Activated CD4-positive, alpha-beta T cell treated with anti-CD3 and anti-CD28 coated beads for 36 hours (primary cell): ENCODE measurements at regions not wholly inside any gene's neighbourhood (a gene's known extent, or its start where the extent isn't known, plus 50 kb on each side); places are given as distances from the start of the nearest gene placed in this dataset.
"Not testable (repeated sequence)": the region's sequence is repeated elsewhere in the genome, so short reads cannot be mapped to it uniquely, and the experiment has no call there.

Experiments used
- ATAC-seq: fragments of 200-7000 bp; cut with Tn5 transposase; one replicate; pipeline ENCODE4 v1.10.0; 2021; ENCODE audit warnings: mild to moderate bottlenecking, moderate library complexity
- CTCF ChIA-PET: fragments of 350-600 bp; sonication (Branson Sonifier 250); formaldehyde crosslinking; loops from one replicate; lab custom pipeline; 2021; ENCODE audit warnings: antibody characterized with exemption; lab: Charles Lee
- POLR2A ChIA-PET: fragments of 350-600 bp; sonication (Branson Sonifier 250); formaldehyde crosslinking; loops from one replicate; lab custom pipeline; 2021; ENCODE audit warnings: antibody characterized with exemption, inconsistent platforms; lab: Charles Lee
- DNase-seq: peaks from one replicate; pipeline ENCODE4 v3.0.0-alpha.2; 2020
- H3K27ac Mint-ChIP-seq: one replicate; pipeline ENCODE4 v1.8.0; 2021; ENCODE audit warnings: mixed read lengths
- H3K27me3 Mint-ChIP-seq: one replicate; pipeline ENCODE4 v1.8.0; 2021; ENCODE audit warnings: mixed read lengths
- H3K36me3 Mint-ChIP-seq: one replicate; pipeline ENCODE4 v1.8.0; 2021; ENCODE audit warnings: low read depth, mixed read lengths
- H3K4me1 Mint-ChIP-seq: one replicate; pipeline ENCODE4 v1.8.0; 2021; ENCODE audit warnings: mixed read lengths
- H3K4me3 Mint-ChIP-seq: one replicate; pipeline ENCODE4 v1.8.0; 2021; ENCODE audit warnings: mild to moderate bottlenecking, moderate library complexity, mixed read lengths
- H3K9me3 Mint-ChIP-seq: one replicate; pipeline ENCODE4 v1.8.0; 2021; ENCODE audit warnings: low read depth, mixed read lengths
- intact Hi-C, 2 experiments: fragments of 100-400 bp; cut with DNase I in 1 of 2; cut with micrococcal nuclease in 1 of 2; formaldehyde crosslinking; loops; one replicate each; pipeline versions ENCODE4 v1.14.2 to v1.15.1; 2022 to 2024; cut with DNase I, micrococcal nuclease

DNA sequence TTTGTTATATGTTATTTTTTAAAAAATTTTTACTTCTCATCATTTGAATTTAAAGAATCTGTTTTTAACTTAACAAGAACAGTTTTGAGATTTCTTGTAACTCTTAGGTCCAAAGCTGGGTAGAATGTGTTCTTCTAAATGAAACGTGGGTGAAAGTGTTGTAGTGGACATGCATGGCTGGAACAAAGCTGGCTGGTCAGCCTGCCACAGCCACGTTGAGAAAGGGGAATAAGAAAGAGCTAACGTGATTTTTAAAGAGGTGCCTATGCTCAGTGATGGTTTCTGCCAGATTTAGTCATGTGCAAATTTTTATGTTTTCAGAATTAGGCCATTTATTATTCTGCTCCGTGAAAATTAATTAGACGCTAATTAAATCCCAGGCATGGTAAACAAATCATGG lies 203.9 kb upstream of the COL3A1 start:
- ChIA-PET POLR2A (no interaction called here), CTCF (no interaction called here)
- intact Hi-C loops: no loop called here
- Mint-ChIP-seq H3K36me3 (no peaks in the 10 kb centered on the region), H3K9me3 (no peaks in the 10 kb centered on the region), H3K27ac (no peak overlapping the region), H3K4me3 (no peak overlapping the region), H3K4me1 (no peaks in the 10 kb centered on the region), H3K27me3 (no peaks in the 10 kb centered on the region)
- no peak for ATAC-seq
- no peak for DNase-seq

DNA sequence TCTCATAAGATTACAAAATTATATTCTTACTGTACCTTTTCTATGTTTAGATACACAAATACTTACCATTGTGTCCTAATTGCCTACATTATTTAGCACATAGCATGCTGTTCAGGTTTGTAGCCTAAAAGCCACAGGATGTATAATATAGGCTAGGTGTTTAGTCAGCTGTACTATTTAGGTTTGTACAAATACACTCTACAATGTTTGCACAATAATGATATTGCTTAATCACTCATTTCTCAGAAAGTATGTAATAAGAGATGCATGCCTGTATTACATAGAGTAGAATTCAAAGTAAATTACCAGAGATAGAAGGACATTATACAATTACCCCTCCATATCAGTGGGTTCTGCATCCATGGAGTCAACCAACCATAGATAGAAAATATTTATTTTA lies 201.1 kb upstream of the COL3A1 start:
- DNase-seq: no peak
- intact Hi-C loops: no loop called here
- POLR2A ChIA-PET: no interaction called here
- CTCF ChIA-PET: no interaction called here
- no peak overlapping the region for H3K4me3 Mint-ChIP-seq
- H3K27ac Mint-ChIP-seq: no peak overlapping the region
- H3K4me1 Mint-ChIP-seq: no peaks in the 10 kb centered on the region
- no peak for ATAC-seq
- H3K36me3 Mint-ChIP-seq: no peaks in the 10 kb centered on the region
- no peaks in the 10 kb centered on the region for H3K9me3 Mint-ChIP-seq
- no peaks in the 10 kb centered on the region for H3K27me3 Mint-ChIP-seq

DNA sequence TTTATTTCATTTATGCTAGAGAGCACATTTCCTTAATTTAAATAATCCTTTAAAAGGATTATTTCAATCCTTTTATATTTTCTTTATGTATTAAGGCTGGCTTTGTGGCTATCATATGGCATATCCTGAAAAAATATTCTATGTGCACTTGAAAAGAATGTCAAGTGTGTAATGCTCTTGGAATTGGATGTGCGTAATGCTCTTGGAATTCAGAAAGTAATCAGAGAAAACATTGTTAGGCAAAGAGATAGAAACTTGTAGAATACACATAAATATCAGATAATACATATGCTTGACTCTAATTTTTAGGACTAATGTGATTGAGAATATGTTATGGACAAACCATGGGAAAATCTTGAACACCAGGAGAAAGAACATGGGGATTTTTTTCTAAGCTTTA lies 197.5 kb upstream of the COL3A1 start:
- no peak overlapping the region for H3K4me3 Mint-ChIP-seq
- no peak overlapping the region for H3K27ac Mint-ChIP-seq
- H3K4me1 Mint-ChIP-seq: no peaks in the 10 kb centered on the region
- CTCF ChIA-PET: no interaction called here
- ATAC-seq: no peak
- H3K27me3 Mint-ChIP-seq: no peaks in the 10 kb centered on the region
- intact Hi-C loops: no loop called here
- no peaks in the 10 kb centered on the region for H3K9me3 Mint-ChIP-seq
- no peak for DNase-seq
- no peaks in the 10 kb centered on the region for H3K36me3 Mint-ChIP-seq
- POLR2A ChIA-PET: no interaction called here

DNA sequence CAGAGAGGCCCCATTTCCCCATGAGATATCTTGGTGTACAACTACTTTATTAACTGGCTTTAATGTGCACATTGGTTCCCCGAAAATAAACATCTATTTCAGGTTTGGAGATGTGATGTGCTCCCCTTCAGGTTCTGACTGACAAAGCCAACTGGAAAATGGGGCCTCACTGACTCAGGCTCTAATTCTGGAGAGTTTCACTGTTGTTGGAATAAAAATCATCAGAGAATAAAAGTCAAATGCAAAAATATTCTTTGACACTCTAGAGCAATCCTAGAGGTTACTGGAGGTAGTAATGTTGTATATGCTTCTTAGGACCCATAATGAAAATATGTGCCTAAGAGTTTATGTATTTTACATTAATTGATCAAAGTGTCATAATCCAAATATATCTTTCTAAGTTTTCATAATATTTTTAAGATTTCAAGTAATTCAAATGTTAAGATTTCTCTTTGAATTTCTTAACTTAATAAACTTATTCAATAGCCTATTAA lies 189.9 kb upstream of the COL3A1 start:
- intact Hi-C loops: no loop called here
- ChIA-PET POLR2A (no interaction called here), CTCF (no interaction called here)
- no peaks in the 10 kb centered on the region for H3K9me3 Mint-ChIP-seq
- no peaks in the 10 kb centered on the region for H3K27me3 Mint-ChIP-seq
- no peaks in the 10 kb centered on the region for H3K4me1 Mint-ChIP-seq
- no peak for ATAC-seq
- DNase-seq: no peak
- no peak overlapping the region for H3K27ac Mint-ChIP-seq
- H3K36me3 Mint-ChIP-seq: no peaks in the 10 kb centered on the region
- no peak overlapping the region for H3K4me3 Mint-ChIP-seq

DNA sequence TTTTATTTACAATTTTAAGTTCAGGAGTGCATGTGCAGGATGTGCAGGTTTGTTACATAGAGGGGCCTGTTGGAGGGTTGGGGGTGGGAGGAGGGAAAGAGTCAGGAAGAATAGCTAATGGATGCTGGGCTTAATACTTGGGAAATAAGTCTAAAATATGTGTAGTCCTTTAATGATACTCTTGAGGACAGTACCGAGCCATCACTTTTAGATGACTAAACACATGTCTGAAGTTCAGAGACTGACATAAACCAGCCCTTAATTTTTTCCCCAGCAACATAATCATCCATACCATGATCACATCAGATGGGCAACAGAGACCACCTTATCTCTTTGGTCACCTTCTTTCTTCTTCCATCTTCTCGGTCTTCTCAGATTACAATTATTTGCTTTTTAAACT lies 189.1 kb upstream of the COL3A1 start:
- no peaks in the 10 kb centered on the region for H3K9me3 Mint-ChIP-seq
- no peak overlapping the region for H3K27ac Mint-ChIP-seq
- H3K4me1 Mint-ChIP-seq: no peaks in the 10 kb centered on the region
- no peaks in the 10 kb centered on the region for H3K36me3 Mint-ChIP-seq
- no peak overlapping the region for H3K4me3 Mint-ChIP-seq
- no peaks in the 10 kb centered on the region for H3K27me3 Mint-ChIP-seq
- ATAC-seq (no peak), DNase-seq (no peak)
- ChIA-PET POLR2A (no interaction called here), CTCF (interaction anchor here (0.5 kb wide), 1 partner anchor 337 kb away, joined by 3 read pairs; no protein-coding TSS in a partner anchor)
- intact Hi-C loops: no loop called here

DNA sequence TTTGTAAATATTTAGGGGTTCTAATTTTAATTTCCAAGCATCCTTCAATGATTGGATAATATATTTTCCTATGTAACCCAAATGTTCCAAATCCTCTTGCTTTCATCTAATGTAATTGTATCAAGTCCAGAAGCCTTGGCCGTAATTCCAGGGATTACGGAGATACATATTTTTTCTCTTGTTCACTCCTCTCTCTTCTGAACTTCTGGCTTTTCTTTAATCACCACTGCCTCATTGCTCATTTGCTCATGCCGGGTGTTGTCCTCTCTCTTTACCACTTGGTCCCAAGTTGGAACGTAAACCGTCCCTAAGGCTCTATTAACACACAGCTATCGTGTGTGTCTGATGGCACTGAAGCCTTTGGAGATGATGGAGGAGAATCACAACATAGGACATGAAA lies 188.7 kb upstream of the COL3A1 start:
- Mint-ChIP-seq H3K4me1 (no peaks in the 10 kb centered on the region), H3K36me3 (no peaks in the 10 kb centered on the region), H3K9me3 (no peaks in the 10 kb centered on the region), H3K27me3 (no peaks in the 10 kb centered on the region), H3K4me3 (no peak overlapping the region), H3K27ac (no peak overlapping the region)
- intact Hi-C loops: no loop called here
- ChIA-PET POLR2A (no interaction called here), CTCF (interaction anchor here (0.5 kb wide), 1 partner anchor 336 kb away, joined by 3 read pairs; no protein-coding TSS in a partner anchor)
- DNase-seq (no peak), ATAC-seq (no peak)

DNA sequence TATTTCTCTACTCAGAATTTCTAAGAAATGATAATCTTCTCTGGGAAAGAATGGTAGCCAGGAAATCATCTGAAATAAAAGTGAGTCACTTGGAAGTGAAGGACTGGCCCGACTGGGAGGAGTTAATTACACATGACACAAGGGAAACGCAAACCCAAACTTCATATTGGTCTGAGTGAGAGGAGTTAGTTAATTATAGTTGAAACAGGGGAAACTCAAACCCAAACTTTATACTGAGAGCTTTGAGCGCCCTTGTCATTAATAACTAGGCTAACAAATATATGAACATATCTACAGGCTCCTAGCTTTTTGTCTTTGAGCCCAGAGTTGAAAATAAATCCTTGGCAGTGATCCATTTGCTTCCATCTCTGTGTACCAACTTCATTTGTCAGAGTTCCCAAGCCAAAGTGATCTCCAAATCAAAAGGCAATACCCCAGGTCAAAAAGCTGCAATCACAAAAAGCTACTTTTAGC lies 187.8 kb upstream of the COL3A1 start:
- no peak for ATAC-seq
- intact Hi-C loops: no loop called here
- DNase-seq: no peak
- Mint-ChIP-seq H3K9me3 (no peaks in the 10 kb centered on the region), H3K4me1 (no peaks in the 10 kb centered on the region), H3K27ac (no peak overlapping the region), H3K4me3 (no peak overlapping the region), H3K27me3 (no peaks in the 10 kb centered on the region), H3K36me3 (no peaks in the 10 kb centered on the region)
- ChIA-PET POLR2A (interaction anchor here (0.7 kb wide), 1 partner anchor 135 kb away, joined by 3 read pairs; no protein-coding TSS in a partner anchor), CTCF (interaction anchor here (0.6 kb wide), 1 partner anchor 953 kb away, joined by 5 read pairs; no protein-coding TSS in a partner anchor)

DNA sequence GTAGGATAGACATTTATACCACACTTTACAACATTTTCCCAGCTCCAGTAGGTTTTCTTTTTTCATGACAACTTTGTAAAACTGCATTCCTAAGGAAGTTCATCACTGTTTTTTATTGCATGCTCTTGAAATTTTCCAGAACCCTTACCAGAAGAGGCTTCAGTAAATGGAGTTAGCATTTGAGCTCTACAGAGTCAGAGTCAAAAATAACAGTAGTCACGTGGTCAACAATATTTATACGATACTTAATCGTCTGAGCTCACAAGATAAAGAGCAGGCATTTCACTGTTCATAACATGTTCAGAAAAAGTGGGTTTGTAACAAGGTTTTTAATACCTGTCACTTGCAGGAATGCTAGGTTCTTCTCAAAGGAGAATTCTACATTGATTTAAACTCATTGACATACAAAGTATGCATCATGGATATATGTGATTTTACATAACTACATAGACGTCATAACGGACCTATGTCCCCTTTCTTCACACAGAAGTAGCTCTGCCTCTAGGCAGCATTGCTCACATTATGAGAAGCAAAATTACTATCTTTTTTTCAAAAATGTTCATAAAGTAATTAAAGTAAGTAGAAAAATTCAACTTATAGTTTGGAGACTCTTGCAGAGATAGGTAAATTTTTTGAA lies 187.0 kb upstream of the COL3A1 start:
- Mint-ChIP-seq H3K36me3 (no peaks in the 10 kb centered on the region), H3K27ac (no peak overlapping the region), H3K4me3 (no peak overlapping the region), H3K9me3 (no peaks in the 10 kb centered on the region), H3K27me3 (no peaks in the 10 kb centered on the region), H3K4me1 (no peaks in the 10 kb centered on the region)
- CTCF ChIA-PET: interaction anchor here (0.6 kb wide), 1 partner anchor 953 kb away, joined by 5 read pairs; no protein-coding TSS in a partner anchor
- POLR2A ChIA-PET: interaction anchor here (0.7 kb wide), 1 partner anchor 135 kb away, joined by 3 read pairs; no protein-coding TSS in a partner anchor
- ATAC-seq: no peak
- DNase-seq: no peak
- intact Hi-C loops: no loop called here

DNA sequence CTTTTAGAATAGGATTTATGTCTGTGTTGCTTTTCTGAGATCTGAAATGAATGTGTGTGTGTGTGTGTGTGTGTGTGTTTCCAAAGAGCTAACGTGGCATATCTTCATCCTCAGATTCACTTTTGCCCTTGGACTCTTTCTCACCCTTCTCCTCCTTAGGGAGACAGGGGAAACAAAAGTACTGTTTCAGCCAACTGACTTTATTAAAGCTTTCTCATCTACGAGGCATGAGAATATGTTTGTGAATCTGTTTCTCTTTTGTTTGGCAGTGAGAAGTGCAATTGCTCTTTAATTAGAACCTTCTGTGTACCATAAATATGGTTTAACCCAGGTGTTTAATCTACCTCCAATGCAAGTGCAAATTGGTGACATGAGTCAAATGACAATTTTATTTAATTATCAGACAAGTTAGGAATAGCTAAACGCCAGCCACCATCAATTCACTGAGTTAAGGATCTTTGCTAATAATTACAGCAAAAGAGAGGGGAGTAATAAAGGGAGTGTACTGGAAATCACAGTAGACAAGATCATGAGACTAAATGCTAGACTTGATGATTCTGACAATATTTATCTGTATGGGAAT lies 186.4 kb upstream of the COL3A1 start:
- no peak for ATAC-seq
- ChIA-PET POLR2A (no interaction called here), CTCF (no interaction called here)

DNA sequence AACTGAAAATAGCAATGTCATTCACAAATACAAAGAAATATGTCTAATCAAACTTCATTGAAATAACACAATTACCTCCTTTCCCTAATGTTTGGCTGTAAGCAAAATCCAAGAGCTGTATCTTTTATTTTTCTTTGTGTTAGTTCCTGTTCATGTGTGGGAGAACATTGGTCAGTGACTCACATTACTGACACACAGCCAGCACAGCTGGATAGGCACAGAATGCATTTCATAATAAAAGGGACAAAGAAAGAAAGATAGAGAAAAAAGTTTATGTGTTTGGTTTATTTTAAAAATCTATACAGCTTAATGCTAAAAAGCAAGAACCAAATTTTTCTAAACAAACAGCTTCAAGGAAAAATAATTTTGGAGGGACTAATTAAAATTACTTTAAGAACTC lies 185.6 kb upstream of the COL3A1 start:
- intact Hi-C loops: no loop called here
- Mint-ChIP-seq H3K9me3 (no peaks in the 10 kb centered on the region), H3K4me3 (no peak overlapping the region), H3K36me3 (no peaks in the 10 kb centered on the region), H3K27me3 (no peaks in the 10 kb centered on the region), H3K27ac (no peak overlapping the region), H3K4me1 (no peaks in the 10 kb centered on the region)
- no peak for DNase-seq
- POLR2A ChIA-PET: no interaction called here
- CTCF ChIA-PET: no interaction called here
- no peak for ATAC-seq

More for the DNA sequence above, 186.4 kb upstream of the COL3A1 start:
- no peaks in the 10 kb centered on the region for H3K9me3 Mint-ChIP-seq
- no peaks in the 10 kb centered on the region for H3K27me3 Mint-ChIP-seq
- H3K4me3 Mint-ChIP-seq: no peak overlapping the region
- DNase-seq: no peak
- H3K27ac Mint-ChIP-seq: no peak overlapping the region
- intact Hi-C loops: no loop called here
- H3K36me3 Mint-ChIP-seq: no peaks in the 10 kb centered on the region
- no peaks in the 10 kb centered on the region for H3K4me1 Mint-ChIP-seq

DNA sequence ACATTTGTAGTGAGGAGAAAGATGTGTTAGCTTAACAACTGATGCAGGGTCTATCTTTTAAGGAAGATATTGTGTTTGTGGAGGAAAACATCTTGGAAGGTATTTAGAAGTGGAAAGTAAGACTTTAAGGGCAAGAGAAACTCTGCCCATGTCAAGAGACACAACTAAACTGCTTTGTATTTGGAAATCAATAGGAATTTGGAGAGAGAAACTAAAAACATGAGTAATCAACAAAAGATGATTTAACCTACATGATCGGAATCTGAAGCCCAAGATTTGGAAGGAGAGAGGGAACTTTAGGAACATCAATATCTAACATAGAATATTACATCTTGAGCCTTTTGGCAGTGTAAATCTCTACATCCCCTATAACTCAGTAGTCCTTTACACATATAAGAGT lies 184.2 kb upstream of the COL3A1 start:
- ChIA-PET POLR2A (no interaction called here), CTCF (no interaction called here)
- Mint-ChIP-seq H3K4me3 (no peak overlapping the region), H3K27ac (no peak overlapping the region), H3K36me3 (no peaks in the 10 kb centered on the region), H3K27me3 (no peaks in the 10 kb centered on the region), H3K9me3 (no peaks in the 10 kb centered on the region), H3K4me1 (no peaks in the 10 kb centered on the region)
- ATAC-seq (no peak), DNase-seq (no peak)
- intact Hi-C loops: no loop called here

DNA sequence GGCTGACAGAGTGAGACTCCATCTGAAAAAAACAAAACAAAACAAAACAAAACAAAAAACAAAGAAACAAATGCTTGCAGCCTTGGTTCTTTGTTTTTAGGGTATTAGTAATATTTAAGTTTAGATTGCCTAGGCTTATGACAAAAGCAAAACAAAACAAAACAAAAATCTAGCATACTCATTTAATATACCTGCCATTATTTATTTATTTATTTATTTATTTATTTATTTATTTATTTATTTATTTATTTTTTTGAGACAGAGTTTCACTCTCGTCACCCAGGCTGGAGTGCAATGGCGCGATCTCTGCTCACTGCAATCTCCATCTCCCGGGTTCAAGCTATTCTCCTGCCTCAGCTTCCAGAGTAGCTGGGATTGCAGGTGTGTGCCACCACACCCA lies 179.7 kb upstream of the COL3A1 start:
- H3K36me3 Mint-ChIP-seq, POLR2A ChIA-PET, H3K4me3 Mint-ChIP-seq, H3K4me1 Mint-ChIP-seq, intact Hi-C loops, H3K9me3 Mint-ChIP-seq, H3K27ac Mint-ChIP-seq, CTCF ChIA-PET, ATAC-seq, DNase-seq, H3K27me3 Mint-ChIP-seq: not testable (repeated sequence)
